Ovary (tissue), 7 donors: ENCODE measurements at regions not wholly inside any gene's neighbourhood (a gene's known extent, or its start where the extent isn't known, plus 50 kb on each side); places are given as distances from the start of the nearest gene placed in this dataset.

ENCODE experiments used
- DNase-seq, 5 donors: peaks; one replicate each; pipeline ENCODE4 v3.0.0-alpha.2; 2019 to 2020
- H3K27ac ChIP-seq, 2 donors: fragments of 200-600 bp; one replicate each; pipeline versions ENCODE4 v1.5.1 to v1.8.0; 2019 to 2022
- H3K27me3 ChIP-seq: fragments of 200-600 bp; one replicate; pipeline ENCODE4 v1.8.0; 2022
- H3K36me3 ChIP-seq: fragments of 200-600 bp; sonication (generic); one replicate; pipeline ENCODE4 v1.5.1; 2019
- H3K4me1 ChIP-seq: one replicate; pipeline ENCODE4 v1.8.1; 2013; ENCODE audit warnings: mild to moderate bottlenecking, moderate library complexity; ENCODE audit not compliant: insufficient read depth
- H3K4me3 ChIP-seq: fragments of 200-600 bp; sonication (generic); one replicate; pipeline ENCODE4 v1.5.1; 2017
- H3K9me3 ChIP-seq, 2 donors: fragments of 200-600 bp in 1 of 2; sonication (generic) in 1 of 2; one replicate each; pipeline versions ENCODE4 v1.5.1 to v1.8.1; 2013 to 2019; ENCODE audit warnings: mild to moderate bottlenecking in 1 of 2, moderate library complexity in 1 of 2
- CTCF ChIP-seq, 3 donors: fragments of 450-650 bp in 2 of 3; fragments of 200-600 bp in 1 of 3; IDR thresholded peaks; one replicate each; pipeline versions ENCODE4 v1.5.1 to v1.8.0; 2016 to 2022; ENCODE audit warnings: antibody characterized with exemption in 3 of 3, mild to moderate bottlenecking in 1 of 3
- EP300 ChIP-seq: sonication (generic); formaldehyde crosslinking; IDR thresholded peaks from one replicate; pipeline ENCODE4 v1.6.1; 2017; ENCODE audit warnings: antibody characterized with exemption
- POLR2A ChIP-seq: fragments of 450-650 bp; IDR thresholded peaks from one replicate; pipeline ENCODE4 v1.6.1; 2017; ENCODE audit warnings: antibody characterized with exemption, mild to moderate bottlenecking, moderate library complexity
- WGBS, 3 donors: extraction: QIAGEN DNeasy Blood & Tissue Kit in 1 of 3; methylation state at CpG; one replicate each; pipeline versions ENCODE4 v1.1.5 to v1.1.7; 2013 to 2017; 5-methylcytosine and 5-hydroxymethylcytosine counted together
- intact Hi-C, 4 donors: fragments of 100-400 bp; cut with DNase I; formaldehyde crosslinking; loops; one replicate each; pipeline versions ENCODE4 v1.11.0 to v1.15.1; 2022 to 2023
- donor health status: DM: no; HTN: no; CAD: no; lungs with moderate emphysema.
- donor health status: DM: no; HTN: no; CAD: no.
- donor health status: Bipolar disorder and iron deficiency.
- donor health status: DM: no; HTN: no; CAD: no.
- donor health status: DM: yes; HTN: yes; CAD: no.

DNA sequence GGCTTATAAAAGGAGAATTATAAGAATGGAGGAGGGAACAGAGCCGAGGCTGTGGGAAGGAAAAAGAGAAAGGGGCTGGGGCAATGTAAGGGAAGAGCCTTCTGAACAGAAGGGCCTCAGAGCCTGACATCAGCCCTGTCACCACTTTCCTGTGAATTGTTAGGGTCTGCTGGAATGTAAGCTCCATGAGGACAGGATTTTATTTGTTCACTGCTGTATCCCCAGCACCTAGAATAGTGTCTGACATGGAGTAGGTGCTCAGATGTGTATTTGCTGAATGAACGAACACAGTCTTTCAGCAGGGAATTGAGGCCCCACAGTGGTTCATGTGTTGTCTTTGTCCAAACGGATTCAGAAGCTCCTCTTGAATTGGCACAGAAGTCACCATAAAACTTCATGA lies 251.5 kb downstream of the OPA1 start:
- Histone ChIP-seq H3K27me3 (no peaks in the 10 kb centered on the region), H3K36me3 (no peaks in the 10 kb centered on the region), H3K4me3 (no peak overlapping the region), H3K4me1 (no peaks in the 10 kb centered on the region), H3K27ac (no peak overlapping the region), H3K9me3 (no peaks in the 10 kb centered on the region)
- TF ChIP-seq CTCF (IDR thresholded peaks at IDR 0.05) (no peak), EP300 (no peak), POLR2A (no peak)
- intact Hi-C loops = no loop called here
- DNase-seq = no peak
- 76 to 89% (median 88%) methylated on average over 3 of the region's 3 CpGs for WGBS, 3 donors

DNA sequence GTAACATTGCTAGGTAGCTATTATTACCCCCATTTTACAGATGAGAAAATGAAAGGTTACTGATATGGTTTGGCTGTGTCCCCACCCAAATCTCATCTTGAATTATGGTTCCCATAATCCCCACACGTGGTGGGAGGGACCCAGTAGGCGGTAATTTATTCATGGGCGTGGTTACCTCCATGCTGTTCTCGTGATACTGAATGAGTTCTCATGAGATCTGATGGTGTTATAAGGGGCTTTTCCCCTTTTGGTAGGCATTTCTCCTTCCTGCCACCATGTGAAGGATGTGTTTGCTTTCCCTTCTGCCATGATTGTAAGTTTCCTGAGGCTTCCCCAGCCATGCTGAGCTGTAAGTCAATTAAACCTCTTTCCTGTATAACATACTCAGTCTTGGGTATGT lies 252.1 kb downstream of the OPA1 start:
- no peak overlapping the region for H3K27ac ChIP-seq
- H3K36me3 ChIP-seq = no peaks in the 10 kb centered on the region
- H3K9me3 ChIP-seq = no peaks in the 10 kb centered on the region
- intact Hi-C loops = no loop called here
- no peak for DNase-seq
- 89 to 91% (median 90%) methylated on average over 4 of the region's 4 CpGs for WGBS, 3 donors
- no peak for TF ChIP-seq CTCF (IDR thresholded peaks at IDR 0.05)
- no peaks in the 10 kb centered on the region for H3K4me1 ChIP-seq
- H3K4me3 ChIP-seq = no peak overlapping the region
- H3K27me3 ChIP-seq = no peaks in the 10 kb centered on the region

- H3K9me3 ChIP-seq = no peaks in the 10 kb centered on the region
- H3K4me1 ChIP-seq = no peaks in the 10 kb centered on the region
- TF ChIP-seq CTCF (IDR thresholded peaks at IDR 0.05) (no peak), EP300 (no peak), POLR2A (no peak)
- no peak overlapping the region for H3K27ac ChIP-seq
- intact Hi-C loops = no loop called here
- DNase-seq = no peak
- H3K36me3 ChIP-seq = no peaks in the 10 kb centered on the region
- no peak overlapping the region for H3K4me3 ChIP-seq
- no peaks in the 10 kb centered on the region for H3K27me3 ChIP-seq
- WGBS, 3 donors = 94 to 97% (median 95%) methylated on average over 2 of the region's 2 CpGs
Observed at GRCh38 chr3:193846569-193846968, 253.6 kb downstream of the OPA1 start.

DNA sequence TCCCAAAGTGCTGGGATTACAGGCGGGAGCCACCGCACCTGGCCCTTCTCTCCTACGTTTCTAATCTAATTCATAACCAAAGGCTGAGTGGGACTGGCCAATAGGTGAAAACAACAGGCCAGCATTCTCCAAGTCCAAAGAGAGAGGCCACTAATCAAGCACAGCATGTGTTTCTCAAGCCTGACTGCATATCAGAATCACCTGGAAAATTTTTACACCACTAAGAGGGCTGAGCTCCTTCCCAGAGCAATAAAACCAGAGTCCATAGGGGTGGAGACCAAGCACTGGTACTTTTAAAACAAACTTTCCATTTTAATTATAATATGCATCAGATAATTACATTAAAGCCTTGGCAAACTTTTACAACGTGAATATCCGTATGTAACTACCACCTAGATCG lies 254.4 kb downstream of the OPA1 start:
- TF ChIP-seq CTCF (IDR thresholded peaks at IDR 0.05) = no peak
- no peak for TF ChIP-seq EP300
- no peak for TF ChIP-seq POLR2A
- intact Hi-C loops = no loop called here
- Histone ChIP-seq H3K36me3 (no peaks in the 10 kb centered on the region), H3K27me3 (no peaks in the 10 kb centered on the region), H3K9me3 (no peaks in the 10 kb centered on the region), H3K27ac (no peak overlapping the region), H3K4me1 (no peaks in the 10 kb centered on the region), H3K4me3 (no peak overlapping the region)
- DNase-seq = no peak
- WGBS, 3 donors = 93 to 94% (median 94%) methylated on average over 6 of the region's 6 CpGs

GRCh38 chr3:193848547-193848946 lies 255.5 kb downstream of the OPA1 start:
- no peaks in the 10 kb centered on the region for H3K36me3 ChIP-seq
- no peaks in the 10 kb centered on the region for H3K4me1 ChIP-seq
- H3K27ac ChIP-seq = no peak overlapping the region
- DNase-seq = no peak
- 94 to 100% (median 96%) methylated on average over 2 of the region's 2 CpGs for WGBS, 3 donors
- intact Hi-C loops = no loop called here
- no peak for TF ChIP-seq EP300
- no peak for TF ChIP-seq CTCF (IDR thresholded peaks at IDR 0.05)
- no peak for TF ChIP-seq POLR2A
- H3K4me3 ChIP-seq = no peak overlapping the region
- H3K27me3 ChIP-seq = no peaks in the 10 kb centered on the region
- H3K9me3 ChIP-seq = no peaks in the 10 kb centered on the region
